Testis (tissue), 2 donors: ENCODE measurements at regions not wholly inside any gene's neighbourhood (a gene's known extent, or its start where the extent isn't known, plus 50 kb on each side); places are given as distances from the start of the nearest gene placed in this dataset.

Experiments
- POLR2A ChIP-seq: fragments of 450-650 bp; IDR thresholded peaks from one replicate; pipeline ENCODE4 v1.6.1; 2017; ENCODE audit warnings: antibody characterized with exemption, mild to moderate bottlenecking, moderate library complexity
- TF ChIP-seq, protein P1 (sequence below), 3 experiments: fragments of 450-650 bp in 2 of 3; fragments of 200-600 bp in 1 of 3; sonication (generic) in 1 of 3; IDR thresholded peaks; one replicate each; pipeline ENCODE4 v1.5.1; 2016 to 2019; ENCODE audit warnings: antibody characterized with exemption in 3 of 3, mild to moderate bottlenecking in 2 of 3, moderate library complexity in 1 of 3

DNA sequence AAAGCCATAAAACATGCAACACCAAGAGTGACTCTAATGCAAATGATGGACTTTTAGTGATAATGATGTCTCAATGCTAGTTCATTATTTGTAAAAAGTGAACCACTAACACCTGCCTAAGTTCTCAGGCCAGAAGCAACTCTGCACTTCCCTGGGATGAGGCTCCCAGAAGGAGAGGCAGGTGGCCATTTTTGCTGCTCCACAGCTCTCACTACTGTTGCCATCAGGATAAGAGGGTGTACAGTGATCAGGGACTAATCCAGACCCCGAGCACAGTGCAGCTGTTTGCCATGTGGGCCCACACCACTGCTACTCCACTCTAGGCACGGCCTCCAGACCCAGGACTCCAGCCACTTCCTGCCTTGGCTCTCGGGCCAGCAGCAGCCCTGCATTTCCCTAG lies 828.3 kb upstream of the MIR17HG start:
- TF ChIP-seq, protein P1, sequence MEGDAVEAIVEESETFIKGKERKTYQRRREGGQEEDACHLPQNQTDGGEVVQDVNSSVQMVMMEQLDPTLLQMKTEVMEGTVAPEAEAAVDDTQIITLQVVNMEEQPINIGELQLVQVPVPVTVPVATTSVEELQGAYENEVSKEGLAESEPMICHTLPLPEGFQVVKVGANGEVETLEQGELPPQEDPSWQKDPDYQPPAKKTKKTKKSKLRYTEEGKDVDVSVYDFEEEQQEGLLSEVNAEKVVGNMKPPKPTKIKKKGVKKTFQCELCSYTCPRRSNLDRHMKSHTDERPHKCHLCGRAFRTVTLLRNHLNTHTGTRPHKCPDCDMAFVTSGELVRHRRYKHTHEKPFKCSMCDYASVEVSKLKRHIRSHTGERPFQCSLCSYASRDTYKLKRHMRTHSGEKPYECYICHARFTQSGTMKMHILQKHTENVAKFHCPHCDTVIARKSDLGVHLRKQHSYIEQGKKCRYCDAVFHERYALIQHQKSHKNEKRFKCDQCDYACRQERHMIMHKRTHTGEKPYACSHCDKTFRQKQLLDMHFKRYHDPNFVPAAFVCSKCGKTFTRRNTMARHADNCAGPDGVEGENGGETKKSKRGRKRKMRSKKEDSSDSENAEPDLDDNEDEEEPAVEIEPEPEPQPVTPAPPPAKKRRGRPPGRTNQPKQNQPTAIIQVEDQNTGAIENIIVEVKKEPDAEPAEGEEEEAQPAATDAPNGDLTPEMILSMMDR (IDR thresholded peaks at IDR 0.05) = no peak
- TF ChIP-seq POLR2A = no peak
